HG02571 (cell line): ENCODE measurements at regions not wholly inside any gene's neighbourhood (a gene's known extent, or its start where the extent isn't known, plus 50 kb on each side); places are given as distances from the start of the nearest gene placed in this dataset.
"Not testable (repeated sequence)": the region's sequence is repeated elsewhere in the genome, so short reads cannot be mapped to it uniquely, and the experiment has no call there.

Experiments used
- ATAC-seq: cut with Tn5 transposase; IDR thresholded peaks from one replicate; pipeline ENCODE4 v1.9.1; 2021; ENCODE audit warnings: mild to moderate bottlenecking, moderate library complexity; ENCODE audit not compliant: unreplicated experiment

GRCh38 chr20:6715401-6715941 is 52.0 kb upstream of the BMP2 start:
- no peak for ATAC-seq

- no peak for ATAC-seq
These were observed 53.2 kb upstream of the BMP2 start for GRCh38 chr20:6714279-6714711.

- ATAC-seq: no peak
These were observed 55.4 kb upstream of the BMP2 start for GRCh38 chr20:6711951-6712649.

- no peak for ATAC-seq
These were observed 57.4 kb upstream of the BMP2 start for GRCh38 chr20:6709910-6710595.

- ATAC-seq: no peak
These were observed 59.5 kb upstream of the BMP2 start for GRCh38 chr20:6708010-6708409.

GRCh38 chr20:6707321-6707831 is 60.1 kb upstream of the BMP2 start:
- ATAC-seq: no peak

GRCh38 chr20:6705926-6706548 is 61.4 kb upstream of the BMP2 start:
- ATAC-seq: no peak

GRCh38 chr20:6705106-6705766 is 62.2 kb upstream of the BMP2 start:
- ATAC-seq: no peak

GRCh38 chr20:6704132-6704861 is 63.2 kb upstream of the BMP2 start:
- ATAC-seq: no peak

- no peak for ATAC-seq
These were observed 63.8 kb upstream of the BMP2 start for GRCh38 chr20:6703656-6704055.

GRCh38 chr20:6703047-6703446 is 64.4 kb upstream of the BMP2 start:
- no peak for ATAC-seq

- no peak for ATAC-seq
These were observed 65.3 kb upstream of the BMP2 start for GRCh38 chr20:6702144-6702543.

GRCh38 chr20:6700563-6701329 is 66.7 kb upstream of the BMP2 start:
- no peak for ATAC-seq

- ATAC-seq: no peak
These were observed 67.4 kb upstream of the BMP2 start for GRCh38 chr20:6699921-6700562.

- ATAC-seq: no peak
These were observed 68.8 kb upstream of the BMP2 start for GRCh38 chr20:6698723-6699122.

GRCh38 chr20:6698056-6698455 is 69.4 kb upstream of the BMP2 start:
- ATAC-seq: no peak

- ATAC-seq: no peak
These were observed 70.1 kb upstream of the BMP2 start for GRCh38 chr20:6697228-6697972.

GRCh38 chr20:6696001-6696400 is 71.5 kb upstream of the BMP2 start:
- no peak for ATAC-seq

GRCh38 chr20:6693808-6694198 is 73.7 kb upstream of the BMP2 start:
- ATAC-seq: not testable (repeated sequence)
